ENCODE measurements at regions not wholly inside any gene's neighbourhood (a gene's known extent, or its start where the extent isn't known, plus 50 kb on each side); places are given as distances from the start of the nearest gene placed in this dataset.

DNA sequence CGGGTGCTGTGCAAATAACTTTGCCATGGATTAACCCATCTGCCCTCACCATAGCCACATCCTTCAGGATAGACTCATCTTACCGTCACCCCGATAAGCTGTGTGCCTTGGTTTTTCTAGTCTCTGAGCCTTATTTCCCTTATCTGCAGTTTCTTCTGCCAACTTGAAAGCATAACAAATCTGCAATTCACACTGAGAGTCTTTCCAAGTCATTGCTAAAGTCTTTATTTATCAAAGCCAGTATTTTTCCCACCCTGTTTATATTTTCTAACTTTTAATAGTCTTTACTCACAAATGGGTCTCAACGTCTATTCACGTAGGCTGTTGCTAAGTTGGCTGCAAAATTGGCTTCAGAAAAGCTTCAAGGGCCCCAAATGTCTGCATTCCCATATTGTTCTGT lies 61.6 kb upstream of the SUCLG2 start:
- H3K18ac ChIP-seq (ENCODE audit: extremely low read depth, low read length), result no peak overlapping the region
- H3K4me1 ChIP-seq (replicated peaks in 1 of 4; ENCODE audit: control insufficient read depth in 3 of 4, insufficient read depth in 4 of 4, low read length in 3 of 4), result peaks cover 0 to 3% (median 0%) of the 10 kb centered on the region in 4 experiments; a peak in 2 of 7 replicates
- ChIA-PET CTCF (ENCODE audit: partially characterized antibody) (interaction anchor here (1.3 kb wide), 1 partner anchor 74 kb away, joined by 5 read pairs; no protein-coding TSS in a partner anchor), POLR2A (ENCODE audit: partially characterized antibody) (no interaction called here)
- no peaks in the 10 kb centered on the region for H3K79me2 ChIP-seq (ENCODE audit: control insufficient read depth in 1 of 2, insufficient read depth in 2 of 2, low read length in 2 of 2)
- DNase-seq (ENCODE audit: low read depth in 1 of 2, low spot score in 2 of 2) (no peak), FAIRE-seq (no peak)
- no peak overlapping the region for H3K56ac ChIP-seq (replicated peaks; ENCODE audit: insufficient read length, low read depth, low read length)
- no peak overlapping the region for H3K4me3 ChIP-seq (ENCODE audit: extremely low read depth in 1 of 4, insufficient read depth in 2 of 4, low read depth in 3 of 4, low read length in 4 of 4)
- no peak overlapping the region for H2BK12ac ChIP-seq (ENCODE audit: low read depth, low read length)
- no peaks in the 10 kb centered on the region for H3K9me3 ChIP-seq (ENCODE audit: insufficient read depth in 2 of 2, low read depth in 1 of 2, low read length in 1 of 2)
- H3K4ac ChIP-seq (replicated peaks; ENCODE audit: insufficient read length, low read depth, low read length), result no peak overlapping the region
- H4K8ac ChIP-seq (ENCODE audit: extremely low read depth, insufficient read depth, low read length), result no peak overlapping the region
- H3K14ac ChIP-seq (ENCODE audit: insufficient read length), result no peak overlapping the region
- no peaks in the 10 kb centered on the region for H3K79me1 ChIP-seq (ENCODE audit: low read depth, low read length)
- no peak overlapping the region for H2BK120ac ChIP-seq (replicated peaks; ENCODE audit: low read depth, low read length)
- H3K36me3 ChIP-seq (ENCODE audit: control insufficient read depth in 2 of 4, insufficient read depth in 4 of 4, low read length in 3 of 4), result no peaks in the 10 kb centered on the region
- no peaks in the 10 kb centered on the region for H3K27me3 ChIP-seq (replicated peaks in 1 of 4; ENCODE audit: control insufficient read depth in 3 of 4, extremely low read depth in 1 of 4, insufficient read depth in 3 of 4, low read length in 3 of 4)
- WGBS, 2 experiments (ENCODE audit: extremely low coverage in 1 of 2, insufficient coverage in 1 of 2, insufficient read length in 1 of 2, insufficient replicate concordance in 2 of 2, low coverage in 1 of 2, low lambda C conversion rate in 2 of 2, missing lambda C conversion rate in 1 of 2), result 97% methylated on average over 5 of the region's 5 CpGs; no CpG with 5 or more reads in 1 of the 2 experiments
- no peak overlapping the region for H2BK15ac ChIP-seq (ENCODE audit: low read length)
- no peak overlapping the region for H2BK5ac ChIP-seq (ENCODE audit: low read depth, low read length)
- no peak overlapping the region for H3K9ac ChIP-seq (replicated peaks in 1 of 4; ENCODE audit: extremely low read depth in 1 of 4, low read depth in 3 of 4, low read length in 3 of 4)
- H3K23me2 ChIP-seq (ENCODE audit: low read depth, low read length), result no peaks in the 10 kb centered on the region
- TF ChIP-seq ASH2L (IDR thresholded peaks at IDR 0.05; ENCODE audit: low read length) (no peak), POLR2AphosphoS5 (IDR thresholded peaks at IDR 0.05; ENCODE audit: low read depth, low read length) (no peak), POLR2A (IDR thresholded peaks at IDR 0.05; ENCODE audit: control extremely low read depth in 1 of 2, low read depth in 2 of 2, low read length in 2 of 2) (no peak), SIN3A (conservative IDR thresholded peaks at IDR 0.05 in 1 of 2, IDR thresholded peaks at IDR 0.05 in 1 of 2; ENCODE audit: low read depth in 1 of 2, low read length in 2 of 2) (no peak), PHF8 (conservative IDR thresholded peaks at IDR 0.05; ENCODE audit: low read depth, low read length) (no peak), JUN (IDR thresholded peaks at IDR 0.05; ENCODE audit: low read depth, low read length) (no peak), RXRA (IDR thresholded peaks at IDR 0.05; ENCODE audit: insufficient read depth, low read depth, low read length) (no peak)
- TF ChIP-seq, protein P1, sequence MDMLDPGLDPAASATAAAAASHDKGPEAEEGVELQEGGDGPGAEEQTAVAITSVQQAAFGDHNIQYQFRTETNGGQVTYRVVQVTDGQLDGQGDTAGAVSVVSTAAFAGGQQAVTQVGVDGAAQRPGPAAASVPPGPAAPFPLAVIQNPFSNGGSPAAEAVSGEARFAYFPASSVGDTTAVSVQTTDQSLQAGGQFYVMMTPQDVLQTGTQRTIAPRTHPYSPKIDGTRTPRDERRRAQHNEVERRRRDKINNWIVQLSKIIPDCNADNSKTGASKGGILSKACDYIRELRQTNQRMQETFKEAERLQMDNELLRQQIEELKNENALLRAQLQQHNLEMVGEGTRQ (IDR thresholded peaks at IDR 0.05; ENCODE audit: low read length), result no peak
- H3K23ac ChIP-seq (ENCODE audit: insufficient read length), result no peak overlapping the region
- no peak overlapping the region for H2AK5ac ChIP-seq (ENCODE audit: low read depth, low read length)
- H2BK20ac ChIP-seq (ENCODE audit: low read length), result no peak overlapping the region
- no peak overlapping the region for H2AFZ ChIP-seq (ENCODE audit: low read length)
- no peak overlapping the region for H3K27ac ChIP-seq (ENCODE audit: low read depth, low read length)
- no peak overlapping the region for H4K5ac ChIP-seq (ENCODE audit: insufficient read length, low read depth, low read length)
- no peak overlapping the region for H4K91ac ChIP-seq (replicated peaks; ENCODE audit: insufficient read length, low read length)
- H4K20me1 ChIP-seq (replicated peaks in 1 of 2; ENCODE audit: control insufficient read depth in 1 of 2, insufficient read depth in 2 of 2, low read length in 2 of 2), result no peaks in the 10 kb centered on the region
- no peak overlapping the region for H3K4me2 ChIP-seq (ENCODE audit: insufficient read depth in 1 of 2, low read depth in 2 of 2, low read length in 2 of 2)
